ENCODE measurements at regions not wholly inside any gene's neighbourhood (a gene's known extent, or its start where the extent isn't known, plus 50 kb on each side); places are given as distances from the start of the nearest gene placed in this dataset.
"Not testable (repeated sequence)": the region's sequence is repeated elsewhere in the genome, so short reads cannot be mapped to it uniquely, and the experiment has no call there.

GRCh38 chr6:48610846-48611245 is 499.8 kb upstream of the PTCHD4 start:
- Histone ChIP-seq H3K36me3 (no peaks in the 10 kb centered on the region), H3K27ac (no peak overlapping the region), H3K9me3 (no peaks in the 10 kb centered on the region), H3K4me1 (ENCODE audit: insufficient read depth) (no peaks in the 10 kb centered on the region), H3K27me3 (no peaks in the 10 kb centered on the region), H3K4me3 (no peak overlapping the region)
- intact Hi-C loops (cut with DNase I): no loop called here
- TF ChIP-seq EP300 (IDR thresholded peaks at IDR 0.05) (no peak), CTCF (IDR thresholded peaks at IDR 0.05) (no peak), POLR2A (IDR thresholded peaks at IDR 0.05) (no peak)
- WGBS, 3 donors: 11 to 18% (median 14%) methylated on average over 1 of the region's 1 CpG
- DNase-seq: no peak

DNA sequence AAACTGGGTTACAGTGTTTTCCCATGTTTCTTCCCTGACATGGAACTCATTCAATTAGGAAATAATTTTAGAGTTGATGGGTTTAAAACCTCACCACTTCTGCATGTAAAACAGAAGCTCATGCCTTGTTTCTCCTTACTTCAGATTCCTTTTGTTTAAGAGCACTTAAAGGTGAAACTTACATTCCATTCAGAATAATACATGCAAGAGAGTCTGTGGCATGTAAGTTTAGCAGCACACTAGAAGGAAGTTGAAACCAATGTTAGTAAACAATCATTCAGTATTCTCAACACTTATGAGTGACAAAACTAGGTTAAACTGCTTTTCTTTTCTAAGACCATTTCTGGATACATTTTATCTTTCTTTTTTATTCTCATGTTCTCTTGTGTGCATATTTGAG is 495.6 kb upstream of the PTCHD4 start:
- H3K9me3 ChIP-seq: no peaks in the 10 kb centered on the region
- no peaks in the 10 kb centered on the region for H3K36me3 ChIP-seq
- no peak for DNase-seq
- TF ChIP-seq CTCF (IDR thresholded peaks at IDR 0.05): no peak
- no peak for TF ChIP-seq POLR2A (IDR thresholded peaks at IDR 0.05)
- TF ChIP-seq EP300 (IDR thresholded peaks at IDR 0.05): no peak
- H3K27me3 ChIP-seq: no peaks in the 10 kb centered on the region
- H3K27ac ChIP-seq: no peak overlapping the region
- H3K4me1 ChIP-seq (ENCODE audit: insufficient read depth): no peaks in the 10 kb centered on the region
- H3K4me3 ChIP-seq: no peak overlapping the region
- intact Hi-C loops (cut with DNase I): no loop called here

- Histone ChIP-seq H3K4me1 (ENCODE audit: insufficient read depth) (no peaks in the 10 kb centered on the region), H3K27me3 (no peaks in the 10 kb centered on the region), H3K36me3 (no peaks in the 10 kb centered on the region), H3K4me3 (no peak overlapping the region), H3K9me3 (no peaks in the 10 kb centered on the region), H3K27ac (no peak overlapping the region)
- TF ChIP-seq EP300 (IDR thresholded peaks at IDR 0.05) (no peak), POLR2A (IDR thresholded peaks at IDR 0.05) (no peak), CTCF (IDR thresholded peaks at IDR 0.05) (no peak)
- no peak for DNase-seq
- intact Hi-C loops (cut with DNase I): no loop called here
- WGBS, 3 donors: 35 to 47% (median 45%) methylated on average over 3 of the region's 3 CpGs
Measured at GRCh38 chr6:48597951-48598350, 487.0 kb upstream of the PTCHD4 start.

DNA sequence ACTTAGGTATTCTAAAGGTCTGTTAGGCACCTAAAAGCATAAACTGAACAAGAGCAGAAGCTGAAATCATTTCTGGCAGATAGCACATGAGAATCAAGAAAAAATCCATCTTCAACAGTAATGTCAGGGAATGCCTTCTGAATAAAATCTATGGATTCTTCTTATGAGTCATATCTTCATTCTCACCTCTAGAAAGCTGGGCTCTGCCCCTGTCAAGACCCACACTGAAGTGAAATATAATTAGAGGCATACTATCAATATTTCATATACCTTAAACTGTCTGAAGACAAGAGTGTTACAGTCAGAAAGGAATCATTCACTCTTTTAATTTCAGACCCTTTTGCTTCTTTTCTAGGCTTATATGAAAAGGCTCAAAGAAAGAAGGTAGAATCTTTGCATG is 485.8 kb upstream of the PTCHD4 start:
- Histone ChIP-seq H3K36me3 (no peaks in the 10 kb centered on the region), H3K9me3 (no peaks in the 10 kb centered on the region), H3K4me1 (ENCODE audit: insufficient read depth) (no peaks in the 10 kb centered on the region), H3K4me3 (no peak overlapping the region), H3K27me3 (no peaks in the 10 kb centered on the region), H3K27ac (no peak overlapping the region)
- intact Hi-C loops (cut with DNase I): no loop called here
- DNase-seq: no peak
- TF ChIP-seq EP300 (IDR thresholded peaks at IDR 0.05) (no peak), CTCF (IDR thresholded peaks at IDR 0.05) (no peak)

GRCh38 chr6:48591158-48591557 is 480.2 kb upstream of the PTCHD4 start:
- DNase-seq; H3K4me3 ChIP-seq; H3K4me1 ChIP-seq (ENCODE audit: insufficient read depth); intact Hi-C loops (cut with DNase I); H3K9me3 ChIP-seq; H3K27me3 ChIP-seq; H3K36me3 ChIP-seq; H3K27ac ChIP-seq: not testable (repeated sequence)
